Stimulated activated CD4-positive, alpha-beta T cell treated with anti-CD3 and anti-CD28 coated beads, Interleukin-15, amount 100 ng/mL, for 48 hours (primary cell): ENCODE measurements at regions not wholly inside any gene's neighbourhood (a gene's known extent, or its start where the extent isn't known, plus 50 kb on each side); places are given as distances from the start of the nearest gene placed in this dataset.
"Not testable (repeated sequence)": the region's sequence is repeated elsewhere in the genome, so short reads cannot be mapped to it uniquely, and the experiment has no call there.

Experiments used
- DNase-seq, 2 donors: peaks; one replicate each; pipeline ENCODE4 v3.0.0-alpha.2; 2020; ENCODE audit warnings: low read depth in 2 of 2

DNA sequence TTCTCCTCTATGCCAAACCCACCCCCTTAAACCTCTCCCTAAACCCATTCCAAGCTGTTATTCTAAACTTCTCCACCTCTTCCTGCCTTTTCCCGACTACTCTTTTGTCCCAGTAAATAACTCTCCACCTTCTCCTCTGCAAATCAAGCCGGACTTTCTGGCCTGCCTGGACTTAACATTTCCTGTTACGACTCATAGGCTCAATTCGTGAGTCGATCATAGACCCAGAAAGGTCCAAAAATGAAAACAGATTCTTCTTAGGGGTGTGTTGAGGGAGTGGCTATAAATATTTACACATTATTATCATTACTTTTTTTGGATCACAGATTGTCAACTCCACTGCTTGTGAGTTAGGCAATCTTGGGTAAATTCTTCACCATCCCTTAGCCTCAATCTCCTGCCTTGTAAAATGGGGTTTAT lies 59.0 kb upstream of the HABP2 start:
- DNase-seq, result no peak

GRCh38 chr10:113494761-113495160 lies 58.1 kb upstream of the HABP2 start:
- DNase-seq, result no peak

GRCh38 chr10:113495553-113495952 lies 57.3 kb upstream of the HABP2 start:
- DNase-seq, result no peak

DNA sequence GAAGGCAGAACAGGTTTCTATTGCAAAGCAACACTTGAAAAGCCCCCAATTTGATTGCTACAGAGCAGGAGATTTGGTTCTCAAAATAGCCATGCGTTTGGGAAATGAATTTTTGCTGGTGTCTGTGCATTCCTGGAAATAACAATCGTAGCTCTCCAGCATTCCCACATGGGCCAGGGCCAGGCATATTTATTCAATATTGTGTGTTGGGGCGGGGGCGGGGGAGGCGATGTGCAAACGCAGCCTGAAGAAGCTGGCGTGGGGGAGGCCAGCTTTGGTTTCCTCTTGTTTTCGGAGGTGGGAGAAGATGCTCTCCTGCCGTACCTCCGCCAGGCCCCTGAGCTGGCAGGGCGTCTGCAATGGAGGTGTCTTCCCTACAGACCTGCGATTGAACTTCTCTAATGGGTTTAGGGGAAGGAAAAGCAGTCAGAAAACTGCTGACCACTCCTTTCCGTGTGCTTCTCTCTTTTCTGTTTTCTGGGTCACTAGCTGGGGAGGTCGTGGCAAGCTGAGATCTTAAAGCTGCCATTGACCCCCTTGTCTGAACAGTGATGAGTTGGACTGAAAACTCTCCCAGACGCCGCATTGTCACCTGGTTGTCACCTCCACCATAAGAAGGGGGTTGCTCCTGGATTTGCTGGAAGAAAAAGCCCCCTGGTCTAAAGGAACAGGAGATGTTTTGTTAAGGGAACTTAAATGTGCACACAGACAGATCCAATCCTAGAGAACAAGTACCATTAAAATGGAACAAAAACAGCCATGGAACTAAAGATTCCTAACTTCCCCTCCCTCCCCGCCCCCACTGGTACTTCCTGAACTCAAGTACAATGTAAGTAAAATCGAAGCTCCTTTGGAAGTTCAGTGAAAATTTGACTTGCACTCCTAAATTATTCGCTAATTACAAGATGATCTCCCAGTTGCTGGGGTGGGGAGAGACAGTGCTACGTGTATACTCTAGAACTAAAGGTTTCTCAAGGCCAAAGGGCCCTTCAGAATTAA lies 56.4 kb upstream of the HABP2 start:
- DNase-seq, result no peak

DNA sequence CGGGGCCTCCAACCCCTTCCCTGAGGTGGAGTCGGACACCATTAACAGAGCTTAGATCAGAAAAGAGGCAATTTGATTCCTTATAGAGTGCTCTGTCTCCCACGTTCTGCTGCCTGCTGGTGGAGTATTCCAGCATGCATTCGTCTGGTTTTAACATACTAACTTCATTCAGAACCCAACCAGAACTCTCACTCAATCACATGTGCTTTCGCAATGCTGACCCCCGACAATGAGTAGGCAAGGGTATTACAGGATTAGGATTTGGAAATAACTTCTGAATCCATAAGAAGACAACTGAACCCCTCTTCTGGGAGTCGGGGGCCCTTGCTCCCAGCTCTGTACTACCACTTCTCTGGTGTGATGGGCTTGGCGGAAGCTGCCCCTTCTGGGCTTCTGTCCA lies 55.7 kb upstream of the HABP2 start:
- no peak for DNase-seq

DNA sequence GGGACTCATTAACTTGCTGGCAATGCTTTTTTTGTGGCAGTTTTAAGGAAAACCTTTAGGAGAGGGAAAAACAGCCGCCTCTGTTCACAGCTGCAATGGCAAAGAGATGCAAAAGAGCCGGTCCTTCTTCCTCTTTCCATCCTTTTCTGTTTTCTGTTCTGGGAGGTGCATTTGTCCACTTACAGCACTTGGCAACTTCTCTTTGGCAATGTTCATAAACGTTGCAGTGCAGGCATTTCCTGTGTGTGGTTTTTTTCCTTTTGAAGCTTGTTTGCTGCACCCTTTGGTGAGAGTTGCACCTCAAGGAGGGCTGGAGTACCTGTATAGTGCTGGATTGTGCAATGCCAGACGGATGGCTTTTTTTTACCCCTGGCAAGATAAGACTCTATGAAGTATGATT lies 53.9 kb upstream of the HABP2 start:
- no peak for DNase-seq

- no peak for DNase-seq
Measured at GRCh38 chr10:113499806-113500205, 53.0 kb upstream of the HABP2 start.

DNA sequence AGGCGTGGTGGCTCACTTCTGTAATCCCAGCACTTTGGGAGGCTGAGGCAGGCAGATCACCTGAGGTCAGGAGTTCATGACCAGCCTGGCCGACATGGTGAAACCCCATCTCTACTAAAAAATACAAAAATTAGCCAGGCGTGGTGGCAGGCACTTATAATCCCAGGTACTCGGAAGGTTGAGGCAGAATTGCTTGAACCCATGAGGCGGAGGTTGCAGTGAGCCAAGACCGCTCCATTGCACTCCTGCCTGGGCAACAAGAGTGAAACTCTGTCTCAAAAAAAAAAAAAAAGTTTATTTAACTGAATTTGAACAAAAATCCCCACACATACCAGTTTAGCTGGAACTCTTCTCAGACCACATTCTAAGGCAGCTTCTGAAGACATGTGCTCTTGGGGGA lies 51.8 kb upstream of the HABP2 start:
- DNase-seq, result not testable (repeated sequence)
